Astrocyte (in vitro differentiated cells and primary cell): ENCODE measurements at regions not wholly inside any gene's neighbourhood (a gene's known extent, or its start where the extent isn't known, plus 50 kb on each side); places are given as distances from the start of the nearest gene placed in this dataset.

Experiments used
- DNase-seq: peaks from one replicate; pipeline ENCODE4 v3.0.0-alpha.2; 2010; ENCODE audit warnings: low read depth
- FAIRE-seq: peaks from 2 replicates; lab custom pipeline; 2011; peaks lifted over from hg19 to GRCh38; lab: Jason Lieb, UNC
- H2AFZ ChIP-seq: 2 replicates; pipeline ENCODE4 v1.6.0; 2012; ENCODE audit warnings: low read depth, low read length, inconsistent platforms
- H3K27ac ChIP-seq: 2 replicates; pipeline ENCODE4 v1.5.1; 2011; ENCODE audit warnings: low read depth, low read length, inconsistent platforms
- H3K27me3 ChIP-seq: 2 replicates; pipeline ENCODE4 v1.6.0; 2011; ENCODE audit warnings: low read length, inconsistent platforms; ENCODE audit not compliant: insufficient read depth
- H3K36me3 ChIP-seq: 2 replicates; pipeline ENCODE4 v1.5.1; 2011; ENCODE audit warnings: low read length, inconsistent platforms; ENCODE audit not compliant: insufficient read depth
- H3K4me1 ChIP-seq: 2 replicates; pipeline ENCODE4 v1.5.1; 2011; ENCODE audit warnings: low read length, inconsistent platforms; ENCODE audit not compliant: insufficient read depth
- H3K4me2 ChIP-seq: 2 replicates; pipeline ENCODE4 v1.6.0; 2012; ENCODE audit warnings: low read length, inconsistent platforms
- H3K4me3 ChIP-seq: 2 replicates; pipeline ENCODE4 v1.5.1; 2011; ENCODE audit warnings: low read depth, mild to moderate bottlenecking, low read length, inconsistent platforms; ENCODE audit not compliant: insufficient read depth
- H3K79me2 ChIP-seq: 2 replicates; pipeline ENCODE4 v1.6.0; 2012; ENCODE audit warnings: mild to moderate bottlenecking, low read length, inconsistent platforms; ENCODE audit not compliant: insufficient read depth
- H3K9ac ChIP-seq: 2 replicates; pipeline ENCODE4 v1.6.0; 2012; ENCODE audit warnings: mild to moderate bottlenecking, low read length, inconsistent platforms
- H3K9me3 ChIP-seq: 2 replicates; pipeline ENCODE4 v1.5.1; 2012; ENCODE audit warnings: low read depth, mild to moderate bottlenecking, low read length, inconsistent platforms; ENCODE audit not compliant: insufficient read depth
- H4K20me1 ChIP-seq: 2 replicates; pipeline ENCODE4 v1.6.0; 2012; ENCODE audit warnings: low read length, inconsistent platforms; ENCODE audit not compliant: insufficient read depth
- H3K27ac Mint-ChIP-seq: one replicate; pipeline ENCODE4 v1.8.0; 2021; ENCODE audit warnings: mild to moderate bottlenecking, mixed read lengths; ENCODE audit not compliant: unreplicated experiment
- H3K27me3 Mint-ChIP-seq: one replicate; pipeline ENCODE4 v1.8.0; 2021; ENCODE audit warnings: low read depth, mixed read lengths; ENCODE audit not compliant: unreplicated experiment
- H3K36me3 Mint-ChIP-seq: one replicate; pipeline ENCODE4 v1.8.0; 2021; ENCODE audit warnings: low read depth, mixed read lengths; ENCODE audit not compliant: unreplicated experiment
- H3K4me1 Mint-ChIP-seq: one replicate; pipeline ENCODE4 v1.8.0; 2021; ENCODE audit warnings: low read depth, mixed read lengths; ENCODE audit not compliant: unreplicated experiment
- H3K4me3 Mint-ChIP-seq: one replicate; pipeline ENCODE4 v1.8.0; 2021; ENCODE audit warnings: mild to moderate bottlenecking, moderate library complexity, mixed read lengths; ENCODE audit not compliant: unreplicated experiment
- H3K9me3 Mint-ChIP-seq: one replicate; pipeline ENCODE4 v1.8.0; 2021; ENCODE audit warnings: mild to moderate bottlenecking, mixed read lengths; ENCODE audit not compliant: unreplicated experiment
- CTCF ChIP-seq: IDR thresholded peaks from 2 replicates; pipeline ENCODE4 v1.5.1; 2011; ENCODE audit warnings: low read depth, mild to moderate bottlenecking, inconsistent platforms, low read length, moderate library complexity; ENCODE audit not compliant: insufficient read depth
- EZH2 ChIP-seq: IDR thresholded peaks from 2 replicates; pipeline ENCODE4 v1.6.1; 2012; ENCODE audit warnings: mild to moderate bottlenecking, low read length, inconsistent platforms; ENCODE audit not compliant: insufficient read depth

GRCh38 chr14:26339381-26339780 is 258.5 kb downstream of the NOVA1 start:
- Mint-ChIP-seq H3K4me1 (no peaks in the 10 kb centered on the region), H3K27ac (no peak overlapping the region), H3K9me3 (peaks cover 1% of the 10 kb centered on the region), H3K36me3 (no peaks in the 10 kb centered on the region), H3K4me3 (no peak overlapping the region), H3K27me3 (no peaks in the 10 kb centered on the region)
- Histone ChIP-seq H3K27ac (no peak overlapping the region), H3K79me2 (no peaks in the 10 kb centered on the region), H4K20me1 (no peaks in the 10 kb centered on the region), H3K4me3 (no peak overlapping the region), H3K4me1 (no peaks in the 10 kb centered on the region), H3K4me2 (no peak overlapping the region), H3K36me3 (no peaks in the 10 kb centered on the region), H2AFZ (no peak overlapping the region), H3K9ac (no peak overlapping the region), H3K9me3 (no peaks in the 10 kb centered on the region), H3K27me3 (no peaks in the 10 kb centered on the region)
- TF ChIP-seq CTCF (no peak), EZH2 (no peak)
- no peak for DNase-seq
- FAIRE-seq, result no peak

GRCh38 chr14:26338231-26338630 is 259.6 kb downstream of the NOVA1 start:
- no peak for TF ChIP-seq EZH2
- TF ChIP-seq CTCF, result no peak
- Mint-ChIP-seq H3K9me3 (peaks cover 1% of the 10 kb centered on the region), H3K4me3 (no peak overlapping the region), H3K36me3 (no peaks in the 10 kb centered on the region), H3K27ac (no peak overlapping the region), H3K4me1 (no peaks in the 10 kb centered on the region), H3K27me3 (no peaks in the 10 kb centered on the region)
- Histone ChIP-seq H3K9ac (no peak overlapping the region), H3K79me2 (no peaks in the 10 kb centered on the region), H3K27me3 (no peaks in the 10 kb centered on the region), H4K20me1 (no peaks in the 10 kb centered on the region), H2AFZ (no peak overlapping the region), H3K27ac (no peak overlapping the region), H3K4me3 (no peak overlapping the region), H3K36me3 (no peaks in the 10 kb centered on the region), H3K9me3 (no peaks in the 10 kb centered on the region), H3K4me1 (no peaks in the 10 kb centered on the region), H3K4me2 (no peak overlapping the region)
- DNase-seq (no peak), FAIRE-seq (no peak)

GRCh38 chr14:26334288-26334687 is 263.5 kb downstream of the NOVA1 start:
- Histone ChIP-seq H3K27me3 (no peaks in the 10 kb centered on the region), H3K4me1 (no peaks in the 10 kb centered on the region), H3K9me3 (peaks cover 3% of the 10 kb centered on the region), H3K36me3 (no peaks in the 10 kb centered on the region), H3K4me3 (no peak overlapping the region), H4K20me1 (no peaks in the 10 kb centered on the region), H3K27ac (no peak overlapping the region), H2AFZ (no peak overlapping the region), H3K4me2 (no peak overlapping the region), H3K9ac (no peak overlapping the region), H3K79me2 (no peaks in the 10 kb centered on the region)
- DNase-seq (no peak), FAIRE-seq (no peak)
- Mint-ChIP-seq H3K36me3 (no peaks in the 10 kb centered on the region), H3K27ac (no peak overlapping the region), H3K4me3 (no peak overlapping the region), H3K9me3 (peaks cover 1% of the 10 kb centered on the region), H3K4me1 (peaks cover 2% of the 10 kb centered on the region), H3K27me3 (no peaks in the 10 kb centered on the region)
- no peak for TF ChIP-seq EZH2
- no peak for TF ChIP-seq CTCF
